T-helper 2 cell (primary cell): ENCODE measurements at regions not wholly inside any gene's neighbourhood (a gene's known extent, or its start where the extent isn't known, plus 50 kb on each side); places are given as distances from the start of the nearest gene placed in this dataset.

ENCODE experiments used
- DNase-seq, 5 experiments: peaks; one replicate each; pipeline versions ENCODE4 v3.0.0 to v3.0.0-alpha.2; 2012 to 2022

DNA sequence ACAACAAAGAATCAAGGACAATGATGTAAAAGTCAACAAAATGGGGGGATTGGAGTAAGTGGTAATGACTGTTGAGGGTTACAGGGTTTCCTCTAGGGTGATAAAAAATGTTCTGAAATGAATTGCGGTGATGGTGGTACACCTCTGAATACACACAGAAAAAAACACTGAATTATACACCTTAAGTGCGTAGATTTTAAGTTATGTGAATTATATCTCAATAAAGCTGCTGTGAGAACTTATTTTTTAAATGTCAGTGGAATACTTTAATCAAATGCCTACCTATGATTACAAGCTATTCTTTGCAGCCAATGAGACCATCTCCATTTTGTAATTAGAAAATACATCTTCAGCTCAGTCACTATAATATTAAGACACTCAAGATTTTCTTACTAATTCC lies 53.5 kb downstream of the ZNF608 start:
- DNase-seq, result no peak

DNA sequence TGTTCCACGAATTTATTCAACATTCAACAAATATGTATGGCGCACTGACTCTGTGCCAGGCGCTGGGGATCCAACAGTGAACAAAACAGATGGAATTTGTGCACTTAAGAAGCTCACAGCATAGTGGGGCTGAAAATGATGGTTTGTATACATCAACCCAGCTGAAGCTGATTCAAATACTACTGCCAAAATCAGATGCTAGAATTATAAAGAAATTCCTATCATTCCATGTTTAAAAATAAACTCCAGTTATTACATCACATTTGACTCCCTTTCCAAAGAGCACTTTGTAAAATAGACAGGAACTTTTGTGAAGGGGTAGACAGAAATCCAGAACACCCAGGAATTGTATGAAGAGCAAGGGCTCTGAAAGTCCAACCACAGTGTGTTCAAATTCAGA lies 54.1 kb downstream of the ZNF608 start:
- DNase-seq, result no peak

DNA sequence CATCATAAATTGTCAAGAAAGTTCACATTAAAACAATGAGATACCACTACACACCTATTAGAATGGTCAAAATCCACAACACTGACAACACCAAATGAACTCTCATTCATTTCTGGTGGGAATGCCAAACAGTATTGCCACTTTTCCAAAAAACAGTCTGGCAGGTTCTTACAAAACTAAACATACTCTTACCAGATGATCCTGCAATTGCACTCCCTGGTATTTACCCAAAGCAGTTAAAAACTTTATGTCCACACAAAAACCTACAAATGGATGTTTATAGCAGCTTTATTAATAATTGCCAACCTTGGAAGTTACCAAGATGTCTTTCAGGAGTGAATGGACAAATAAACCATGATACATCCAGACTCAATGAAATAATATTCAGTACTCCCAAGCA lies 56.8 kb downstream of the ZNF608 start:
- no peak for DNase-seq

DNA sequence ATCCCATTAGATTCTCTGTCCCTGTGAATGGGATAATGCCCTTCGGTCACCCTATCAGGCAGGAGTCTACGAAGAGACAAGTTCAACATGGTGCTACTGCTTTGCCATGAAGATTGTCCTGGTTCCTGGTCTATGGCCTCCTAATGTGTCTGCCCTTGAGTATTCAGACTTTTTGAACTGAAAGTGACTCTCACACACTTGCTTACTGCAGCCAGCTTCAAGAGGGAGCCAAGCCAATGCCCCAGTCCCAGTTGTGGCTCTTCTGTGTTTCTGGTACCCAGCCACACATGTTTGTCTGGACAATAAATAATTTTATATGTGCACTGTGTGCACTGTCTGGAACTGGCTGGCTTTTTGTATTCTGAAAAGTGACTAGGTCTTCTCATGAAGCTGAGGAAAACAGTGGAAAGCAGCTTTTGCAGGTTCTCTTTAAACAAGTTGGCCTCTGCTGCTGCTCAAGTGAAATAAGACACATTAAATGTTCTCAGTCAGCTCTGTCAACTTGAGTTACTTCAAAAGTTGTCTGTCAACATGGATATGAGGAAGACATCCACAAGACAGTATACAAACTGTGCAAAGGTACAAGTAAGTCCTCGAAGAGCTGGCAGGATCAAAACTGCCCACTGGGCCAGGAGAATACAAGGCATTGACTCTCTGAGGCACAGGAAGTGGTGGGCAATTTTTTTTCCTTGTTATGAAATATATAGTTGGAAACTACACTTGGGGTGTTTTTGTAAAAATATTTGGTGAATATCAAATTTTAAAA lies 60.0 kb downstream of the ZNF608 start:
- DNase-seq, result no peak

DNA sequence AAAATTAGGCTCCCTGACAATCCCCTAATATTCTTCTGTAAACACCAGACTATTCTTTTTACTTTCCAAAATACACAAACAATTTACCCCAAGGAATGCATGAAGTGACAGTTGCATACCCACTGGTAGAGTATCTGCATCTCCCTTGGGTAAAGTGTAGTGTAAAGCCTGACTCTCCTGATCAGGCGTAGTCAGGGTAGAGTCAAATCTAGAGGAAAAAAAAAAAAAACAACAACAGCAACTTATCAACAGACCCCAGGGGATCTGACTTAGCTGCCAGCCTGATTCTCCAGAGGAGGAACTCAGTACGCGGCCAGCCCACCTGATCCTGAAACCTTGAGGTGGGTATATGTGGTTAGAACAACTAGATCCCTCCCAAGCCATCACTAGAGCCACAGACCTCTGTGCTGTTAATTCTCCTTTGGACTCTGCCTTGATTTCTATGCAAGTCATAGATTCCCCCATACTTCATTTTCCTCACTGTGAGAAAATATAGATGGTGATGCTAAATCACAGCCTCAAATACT lies 61.0 kb downstream of the ZNF608 start:
- no peak for DNase-seq

DNA sequence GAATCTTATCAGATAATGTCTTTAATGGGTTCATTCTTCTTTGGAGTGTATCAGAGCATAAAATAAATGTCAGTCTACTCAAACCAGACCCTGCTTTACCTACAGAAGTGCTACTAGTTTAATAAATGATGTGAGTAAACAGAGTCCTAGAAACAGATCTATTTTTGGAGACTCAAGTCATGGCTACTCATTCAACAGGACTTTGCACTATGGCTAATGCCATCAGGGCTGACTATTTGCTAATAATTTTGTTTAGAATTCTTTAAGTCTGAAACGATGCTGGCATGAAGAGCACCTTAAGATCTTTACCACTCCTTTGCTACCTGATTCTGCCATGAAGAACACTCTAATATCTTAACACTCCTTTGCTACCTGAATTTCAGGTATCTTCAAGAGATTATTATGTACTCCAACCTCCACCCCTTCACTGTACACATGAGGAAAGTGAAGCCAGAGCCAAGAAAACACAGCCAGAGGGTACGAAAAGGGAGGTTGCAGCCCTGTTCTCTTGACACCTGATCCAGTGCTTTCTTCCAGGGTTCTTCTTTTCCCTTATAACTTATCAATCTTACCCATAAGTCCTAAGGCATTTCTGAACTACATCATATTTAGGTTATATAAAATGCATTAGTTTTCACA lies 62.4 kb downstream of the ZNF608 start:
- DNase-seq, result no peak

DNA sequence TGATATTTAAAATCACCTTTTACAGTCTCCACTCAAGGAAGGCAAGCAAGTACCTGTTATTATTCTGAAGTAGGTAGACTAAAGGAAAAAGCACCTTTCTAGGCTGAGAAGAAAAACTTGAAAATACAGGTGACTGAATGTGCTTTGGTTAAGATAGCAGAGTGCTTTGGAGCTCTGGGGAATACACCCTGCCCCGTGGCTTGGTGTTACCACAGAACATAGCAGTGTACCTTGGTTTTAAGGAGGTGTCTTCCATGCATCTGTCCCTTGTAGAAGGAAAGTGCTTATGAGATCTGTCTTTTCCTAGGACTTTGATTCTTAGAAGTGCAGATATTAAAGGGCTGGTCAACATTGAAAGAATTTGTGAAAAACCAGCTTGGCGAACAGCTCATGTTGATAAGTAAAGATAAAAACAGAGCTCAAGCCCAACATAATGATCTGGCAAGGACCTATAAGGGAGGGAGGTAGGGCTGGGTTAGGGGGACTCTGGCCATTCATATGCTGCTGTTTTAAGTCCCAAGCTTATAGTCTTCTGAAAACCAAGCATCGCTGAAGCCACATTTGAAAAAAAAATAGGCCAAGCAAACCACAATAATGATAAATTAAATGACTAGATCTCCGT lies 66.8 kb downstream of the ZNF608 start:
- DNase-seq, result no peak

DNA sequence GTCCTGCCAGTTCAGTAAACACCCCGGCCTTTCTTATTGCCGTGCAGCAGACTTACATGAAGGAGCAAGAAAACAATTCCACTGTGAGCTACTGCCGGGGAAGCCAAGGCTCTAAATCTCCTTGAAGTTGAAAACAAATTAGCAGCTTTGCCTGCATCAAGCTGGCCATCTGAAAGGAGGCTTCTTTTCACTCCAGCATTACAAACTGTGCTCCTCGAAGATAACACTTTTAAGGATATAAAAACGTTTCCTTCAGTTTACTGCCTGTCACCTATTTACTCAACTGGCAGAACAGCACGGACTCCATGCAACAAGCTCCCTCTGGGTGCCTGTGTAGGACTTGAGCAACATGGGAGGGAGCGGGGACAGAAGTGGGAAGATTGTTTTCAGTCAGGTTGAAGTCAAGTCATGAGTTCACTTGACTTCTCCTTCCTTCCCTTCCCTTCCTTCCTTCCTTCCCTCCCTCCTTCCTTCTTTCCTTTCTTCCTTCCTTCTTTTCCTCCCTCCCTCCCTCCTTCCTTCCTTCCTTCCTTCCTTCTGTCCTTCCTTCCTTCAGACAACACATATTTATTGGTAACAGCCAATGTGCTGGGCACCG lies 67.4 kb downstream of the ZNF608 start:
- no peak for DNase-seq

DNA sequence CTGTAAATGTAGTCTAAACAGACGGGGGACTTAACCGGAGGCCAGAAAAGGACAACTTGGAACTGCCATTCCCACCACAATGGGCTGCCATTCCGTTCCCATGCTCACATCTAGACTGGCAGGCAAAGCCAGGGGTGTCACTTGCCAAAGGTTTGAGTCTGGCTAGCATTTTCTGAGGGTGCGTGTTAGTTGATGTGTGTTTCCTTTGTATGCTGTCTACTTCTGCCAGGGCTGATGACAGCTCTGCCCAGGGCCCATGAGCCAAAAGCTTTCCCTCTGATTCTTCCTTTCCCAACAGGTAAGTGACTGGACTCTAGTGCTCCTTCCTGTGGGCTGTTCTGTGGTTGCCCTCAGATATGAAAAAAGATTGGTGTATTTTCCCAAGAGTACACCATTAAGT lies 68.0 kb downstream of the ZNF608 start:
- DNase-seq, result no peak

DNA sequence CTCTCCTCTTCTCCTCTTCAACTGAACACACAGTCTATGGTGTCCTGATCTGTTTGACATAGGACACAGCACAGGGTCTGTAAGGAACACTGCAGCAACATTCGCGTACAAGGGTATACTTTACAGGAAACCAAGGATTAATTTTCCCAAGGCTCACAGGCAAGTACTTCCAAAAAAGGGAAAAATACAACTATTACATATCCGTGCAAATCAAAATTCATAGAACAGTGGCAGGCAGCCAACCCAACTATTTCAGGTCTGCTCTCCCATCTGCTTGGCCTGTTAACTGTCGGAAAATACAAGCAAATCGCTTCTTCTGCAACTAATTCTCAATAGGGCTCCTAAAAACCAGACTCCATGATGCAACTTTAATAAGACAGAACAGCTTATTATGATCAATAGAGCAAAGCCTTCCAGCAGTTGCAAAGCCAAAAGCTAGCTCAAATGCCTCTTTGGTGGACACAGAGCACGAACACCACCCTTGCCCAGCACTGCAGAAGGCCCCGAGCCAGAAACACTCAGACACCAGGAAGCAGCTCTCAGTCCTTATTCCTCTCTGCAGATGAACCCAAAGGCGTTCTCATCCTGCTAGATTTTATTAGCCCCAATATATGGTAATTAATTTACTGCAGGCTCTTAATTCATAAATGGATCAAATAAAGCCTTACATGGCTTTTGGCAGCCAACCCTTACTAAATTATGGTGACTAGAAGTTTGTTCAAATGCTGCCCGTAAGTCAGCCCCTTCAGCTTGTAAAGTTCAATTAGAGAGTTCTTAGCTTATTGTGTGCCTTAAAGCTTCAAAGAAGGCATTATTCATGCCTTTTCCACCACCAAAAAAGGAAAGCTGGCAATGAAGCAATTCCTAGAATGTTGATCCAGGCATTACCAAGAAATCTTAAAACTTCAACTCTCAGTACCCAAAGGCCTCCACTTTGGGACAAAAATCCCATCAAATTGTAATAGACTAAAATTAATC lies 68.8 kb downstream of the ZNF608 start:
- no peak for DNase-seq

DNA sequence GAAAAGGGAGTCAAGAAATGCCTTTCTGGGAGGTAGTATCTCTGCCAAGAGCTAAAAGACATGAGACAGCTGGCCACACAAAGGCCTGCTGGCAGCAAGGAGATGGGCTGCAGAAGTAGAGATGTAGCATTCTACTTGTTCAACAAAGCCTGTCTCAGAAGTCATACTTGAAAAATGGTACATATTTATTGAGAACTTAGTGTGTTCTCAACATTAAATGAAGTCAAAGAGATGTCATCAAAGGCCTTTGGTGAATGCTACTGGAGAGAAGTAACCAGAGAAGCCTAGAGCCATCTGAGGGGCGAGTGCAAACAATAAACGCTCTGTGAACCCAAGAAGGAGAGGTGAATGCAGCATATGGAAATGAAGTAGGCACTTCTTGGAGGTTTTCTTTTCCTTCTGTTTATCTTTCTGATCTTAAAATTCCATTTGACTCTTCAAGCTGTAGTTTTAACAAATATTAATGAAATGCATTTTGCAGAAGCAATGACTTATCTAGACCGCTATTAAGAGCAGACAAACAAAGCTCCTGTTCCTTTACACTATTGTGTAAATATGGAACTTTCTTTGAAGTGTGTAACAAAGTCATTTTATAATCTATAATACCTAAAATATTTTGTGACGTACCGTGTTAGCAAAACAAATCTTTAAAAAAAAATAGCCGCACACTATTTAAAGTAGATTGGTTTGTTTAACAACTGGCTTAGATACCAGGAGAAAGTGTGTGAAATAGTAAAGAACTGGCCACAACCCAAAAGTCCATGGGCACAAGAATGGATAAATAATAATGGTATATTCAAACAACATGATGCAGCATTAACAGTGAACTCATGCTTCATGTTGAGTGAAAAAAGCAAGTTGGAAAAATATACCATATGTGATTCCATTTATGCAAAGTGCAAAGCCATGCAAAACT lies 70.2 kb downstream of the ZNF608 start:
- no peak for DNase-seq

DNA sequence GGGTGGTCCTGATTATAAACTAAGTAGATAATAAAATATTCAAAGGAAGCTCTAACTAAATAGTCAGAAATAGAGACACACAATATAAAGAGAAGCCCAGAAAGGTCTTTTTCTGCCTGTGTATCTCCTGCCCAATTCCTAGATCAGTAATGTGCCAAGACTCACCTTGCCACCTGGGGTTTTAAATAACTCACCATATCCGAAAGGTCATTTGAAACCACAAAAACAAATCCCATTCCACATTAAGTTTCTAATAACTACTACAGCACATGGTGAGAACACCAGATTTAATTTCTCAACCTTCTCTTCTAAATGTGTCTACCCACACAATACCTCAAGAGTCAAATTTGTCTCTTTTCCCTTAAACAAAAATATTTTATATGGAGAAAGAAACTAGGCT lies 75.2 kb downstream of the ZNF608 start:
- no peak for DNase-seq

DNA sequence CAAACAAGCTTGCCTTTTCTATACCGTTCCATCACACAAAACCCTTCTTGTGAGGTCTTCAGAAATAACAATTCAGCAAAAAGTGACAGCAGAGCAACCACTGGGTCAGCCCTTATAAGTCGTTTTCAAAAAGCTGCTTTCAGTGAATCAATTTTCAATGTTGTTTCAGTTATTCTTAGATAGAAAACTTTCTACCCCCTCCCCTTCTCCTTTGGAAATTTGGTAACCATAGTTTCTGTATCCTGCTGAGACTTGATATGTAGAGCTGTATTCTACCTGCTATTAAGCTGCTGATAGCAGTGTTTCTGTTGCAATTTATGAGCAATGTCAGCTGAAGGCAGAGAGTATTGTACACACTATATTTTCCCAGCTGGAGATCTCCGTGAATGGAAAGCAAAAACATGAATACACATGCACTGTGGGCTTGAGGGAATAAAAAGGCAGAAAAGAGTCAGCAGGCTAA lies 75.7 kb downstream of the ZNF608 start:
- DNase-seq, result no peak

DNA sequence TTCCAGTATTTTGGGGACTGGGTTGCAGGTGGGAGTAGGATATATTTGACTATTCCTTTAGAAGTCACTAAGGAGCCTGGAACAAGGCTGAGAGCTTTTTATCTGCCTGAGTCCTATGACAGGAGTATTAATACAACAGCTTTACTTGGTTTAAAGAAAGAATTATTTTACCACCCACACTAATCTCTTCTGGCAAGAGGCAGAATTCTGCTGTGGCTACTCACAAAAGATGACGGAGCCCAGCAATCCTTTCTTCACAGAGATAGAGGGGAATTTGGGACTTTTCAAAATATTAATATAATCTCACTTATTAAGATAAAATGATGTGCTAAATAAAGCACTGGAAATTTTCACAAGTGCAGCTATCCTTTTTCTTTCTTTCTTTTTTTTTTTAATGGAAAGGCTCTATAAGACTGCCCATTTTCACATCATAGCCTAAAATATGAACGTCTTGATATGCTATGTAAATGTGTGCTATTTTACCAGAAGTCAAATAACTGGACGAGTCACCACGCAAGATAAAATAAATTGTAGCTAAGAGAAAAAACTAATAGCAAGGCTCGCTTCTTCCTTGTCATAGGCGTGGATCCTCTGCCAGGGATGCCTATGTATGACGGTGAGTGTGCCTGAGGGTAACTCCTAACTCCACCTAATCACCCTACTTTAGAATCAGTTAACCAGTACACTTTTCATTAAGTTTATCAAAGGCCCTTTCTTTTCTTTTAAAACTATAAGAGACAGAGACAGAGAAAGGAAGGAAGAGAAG lies 76.3 kb downstream of the ZNF608 start:
- DNase-seq, result no peak

DNA sequence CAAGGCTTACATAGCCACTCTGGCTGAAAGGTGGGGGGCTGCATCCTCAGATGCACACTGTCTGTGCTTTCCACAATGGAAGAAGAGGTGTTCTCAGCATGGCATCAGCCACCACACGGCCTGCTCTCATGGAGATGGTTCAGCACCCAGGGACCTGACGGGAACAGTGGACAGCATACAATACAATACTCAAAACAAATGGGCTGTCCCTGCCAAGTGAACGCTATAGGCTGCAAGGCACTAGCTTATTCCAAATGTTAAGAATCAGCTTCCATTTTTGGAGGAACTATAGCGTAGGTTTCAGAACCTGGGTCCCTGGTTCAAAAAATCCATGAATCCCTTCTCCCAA lies 77.2 kb downstream of the ZNF608 start:
- no peak for DNase-seq

DNA sequence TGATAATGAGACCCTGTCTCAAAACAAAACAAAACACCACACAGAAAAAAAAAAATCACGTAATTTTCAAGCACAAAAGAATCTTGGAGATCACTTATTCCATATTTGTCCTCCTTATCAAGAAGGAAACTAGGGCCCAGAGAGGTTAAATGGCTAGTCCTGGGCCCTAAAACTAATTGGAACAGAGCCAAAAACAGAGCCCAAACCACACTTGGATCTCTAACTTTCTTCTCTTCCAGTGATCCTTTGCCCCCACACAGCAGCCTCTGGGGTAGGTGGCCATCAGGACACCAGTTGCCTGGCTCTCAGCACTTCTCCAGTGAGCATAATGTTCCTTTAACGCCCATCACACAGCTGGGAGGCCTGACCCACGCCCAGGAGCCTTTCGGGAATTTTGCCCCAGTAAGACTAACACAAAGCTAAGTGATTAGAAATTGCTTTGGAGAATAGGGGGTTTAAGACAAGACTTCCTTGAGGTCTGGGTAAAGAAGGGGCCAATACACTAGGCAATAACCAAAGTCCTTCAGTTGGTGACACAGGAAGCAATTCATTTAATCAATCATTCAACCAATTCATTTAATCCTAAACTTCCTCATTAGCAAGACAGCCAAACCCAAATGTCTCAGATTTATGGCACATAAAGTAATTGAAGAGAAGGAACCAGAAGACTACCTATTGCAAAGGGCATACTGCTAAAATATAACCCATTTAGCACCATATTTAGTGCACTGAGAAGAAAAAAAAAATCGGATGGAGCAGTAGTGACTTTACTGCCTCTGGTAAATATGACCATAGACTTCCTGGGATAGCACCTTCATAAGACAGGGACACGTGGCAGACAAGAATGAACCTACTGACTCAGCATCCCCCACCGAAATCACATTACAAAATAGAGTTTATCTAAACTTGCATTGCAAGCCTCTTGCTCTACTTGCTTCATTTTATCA lies 77.8 kb downstream of the ZNF608 start:
- DNase-seq, result no peak

DNA sequence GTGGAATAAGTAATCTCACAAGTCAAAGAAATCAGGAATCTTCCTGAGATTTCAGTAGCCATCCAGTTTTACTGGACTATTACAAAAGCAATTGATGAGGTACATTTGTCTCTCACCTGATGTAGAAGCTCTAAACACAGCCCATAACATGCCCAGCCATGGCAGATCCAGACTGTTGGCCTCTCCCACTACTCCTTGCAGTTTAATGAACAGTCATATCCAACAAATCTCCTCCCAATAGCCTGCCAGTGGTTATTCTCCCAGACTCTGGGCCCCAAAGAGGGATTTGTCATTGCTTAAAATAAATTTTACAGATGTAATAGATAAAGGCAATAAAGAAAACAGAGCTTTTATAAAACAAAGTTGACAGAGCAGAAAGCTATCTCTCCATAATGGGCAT lies 80.8 kb downstream of the ZNF608 start:
- no peak for DNase-seq

DNA sequence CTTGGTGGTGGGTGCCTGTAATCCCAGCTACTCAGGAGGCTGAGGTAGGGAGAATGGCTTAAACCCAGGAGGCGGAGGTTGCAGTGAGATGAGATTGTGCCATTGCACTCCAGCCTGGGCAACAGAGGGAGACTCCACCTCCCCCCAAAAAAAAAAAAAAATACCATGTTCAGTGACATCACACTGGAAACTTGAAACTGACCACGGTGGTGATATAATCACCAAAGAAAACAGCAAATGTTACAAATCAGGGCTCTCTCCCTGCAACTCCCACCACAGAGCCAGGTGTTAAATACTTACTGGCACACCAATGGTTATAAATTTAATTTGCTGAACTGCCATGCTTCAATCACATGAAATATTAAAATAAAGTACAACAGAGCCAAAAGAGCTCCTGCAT lies 81.4 kb downstream of the ZNF608 start:
- no peak for DNase-seq

DNA sequence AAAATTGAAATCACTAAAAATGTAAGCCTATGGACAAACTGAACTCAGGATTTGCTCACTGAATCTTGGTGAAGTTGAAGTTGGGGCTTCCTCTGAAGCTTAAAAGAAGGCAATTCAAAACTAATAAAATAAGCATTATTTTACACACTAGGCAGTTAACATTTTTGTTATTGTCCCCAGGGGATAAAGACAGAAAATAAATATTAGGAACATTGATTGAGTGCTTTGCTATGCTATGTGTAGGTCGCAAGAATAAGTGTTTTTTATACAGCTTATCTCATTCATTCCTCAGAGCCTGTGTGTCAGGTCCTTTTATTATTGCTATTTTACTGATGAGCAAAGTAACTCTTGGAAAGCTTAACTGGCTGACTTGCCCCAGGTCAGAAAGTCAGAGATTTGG lies 82.2 kb downstream of the ZNF608 start:
- no peak for DNase-seq
